ENCODE measurements at regions not wholly inside any gene's neighbourhood (a gene's known extent, or its start where the extent isn't known, plus 50 kb on each side); places are given as distances from the start of the nearest gene placed in this dataset.

DNA sequence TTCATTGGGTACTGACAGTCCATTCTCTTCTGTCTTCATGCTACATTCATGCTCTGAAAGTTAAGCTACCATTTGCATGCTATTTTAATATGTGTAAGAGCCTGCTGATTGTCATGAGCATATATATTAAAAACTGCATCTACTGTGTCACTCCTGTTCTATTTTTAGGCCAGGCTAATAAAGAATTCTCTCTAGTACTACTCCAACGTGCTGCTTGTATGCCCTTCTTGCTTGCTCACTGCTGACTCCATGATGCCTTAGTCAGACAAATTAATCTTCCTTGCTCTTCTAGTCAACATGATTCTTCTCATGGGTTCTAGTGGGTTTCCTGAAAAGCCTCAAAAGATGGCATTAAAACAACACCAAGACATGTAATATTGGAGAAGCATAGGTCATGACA lies 1600.1 kb downstream of the DPP10 start:
- H3K9me3 ChIP-seq (ENCODE audit: insufficient read depth, low read length), result no peaks in the 10 kb centered on the region
- H3K9ac ChIP-seq (ENCODE audit: low read length), result no peak overlapping the region
- TF ChIP-seq, protein P1, sequence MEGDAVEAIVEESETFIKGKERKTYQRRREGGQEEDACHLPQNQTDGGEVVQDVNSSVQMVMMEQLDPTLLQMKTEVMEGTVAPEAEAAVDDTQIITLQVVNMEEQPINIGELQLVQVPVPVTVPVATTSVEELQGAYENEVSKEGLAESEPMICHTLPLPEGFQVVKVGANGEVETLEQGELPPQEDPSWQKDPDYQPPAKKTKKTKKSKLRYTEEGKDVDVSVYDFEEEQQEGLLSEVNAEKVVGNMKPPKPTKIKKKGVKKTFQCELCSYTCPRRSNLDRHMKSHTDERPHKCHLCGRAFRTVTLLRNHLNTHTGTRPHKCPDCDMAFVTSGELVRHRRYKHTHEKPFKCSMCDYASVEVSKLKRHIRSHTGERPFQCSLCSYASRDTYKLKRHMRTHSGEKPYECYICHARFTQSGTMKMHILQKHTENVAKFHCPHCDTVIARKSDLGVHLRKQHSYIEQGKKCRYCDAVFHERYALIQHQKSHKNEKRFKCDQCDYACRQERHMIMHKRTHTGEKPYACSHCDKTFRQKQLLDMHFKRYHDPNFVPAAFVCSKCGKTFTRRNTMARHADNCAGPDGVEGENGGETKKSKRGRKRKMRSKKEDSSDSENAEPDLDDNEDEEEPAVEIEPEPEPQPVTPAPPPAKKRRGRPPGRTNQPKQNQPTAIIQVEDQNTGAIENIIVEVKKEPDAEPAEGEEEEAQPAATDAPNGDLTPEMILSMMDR (IDR thresholded peaks at IDR 0.05; ENCODE audit: insufficient read depth, low read length, poor library complexity, severe bottlenecking), result no peak
- no peak for TF ChIP-seq EZH2phosphoT487 (conservative IDR thresholded peaks at IDR 0.05; ENCODE audit: low read length)
- no peaks in the 10 kb centered on the region for H3K27me3 ChIP-seq (ENCODE audit: low read length)
- no peak overlapping the region for H3K27ac ChIP-seq (ENCODE audit: low read depth, low read length)
- no peak overlapping the region for H3K4me3 ChIP-seq (ENCODE audit: insufficient read depth, low read length, poor library complexity, severe bottlenecking)
- no peak overlapping the region for H2AFZ ChIP-seq (ENCODE audit: low read depth, low read length, severe bottlenecking)
- H3K36me3 ChIP-seq (ENCODE audit: low read length), result no peaks in the 10 kb centered on the region
- H3K79me2 ChIP-seq (ENCODE audit: insufficient read depth, low read length), result no peaks in the 10 kb centered on the region
- H3K9me2 ChIP-seq (replicated peaks; ENCODE audit: insufficient read depth, low read length), result no peaks in the 10 kb centered on the region
- no peaks in the 10 kb centered on the region for H3F3A ChIP-seq (ENCODE audit: insufficient read depth)
- no peak overlapping the region for H3K4me2 ChIP-seq (ENCODE audit: low read depth, low read length, poor library complexity, severe bottlenecking)
- H4K20me1 ChIP-seq (ENCODE audit: low read depth, low read length), result no peaks in the 10 kb centered on the region

DNA sequence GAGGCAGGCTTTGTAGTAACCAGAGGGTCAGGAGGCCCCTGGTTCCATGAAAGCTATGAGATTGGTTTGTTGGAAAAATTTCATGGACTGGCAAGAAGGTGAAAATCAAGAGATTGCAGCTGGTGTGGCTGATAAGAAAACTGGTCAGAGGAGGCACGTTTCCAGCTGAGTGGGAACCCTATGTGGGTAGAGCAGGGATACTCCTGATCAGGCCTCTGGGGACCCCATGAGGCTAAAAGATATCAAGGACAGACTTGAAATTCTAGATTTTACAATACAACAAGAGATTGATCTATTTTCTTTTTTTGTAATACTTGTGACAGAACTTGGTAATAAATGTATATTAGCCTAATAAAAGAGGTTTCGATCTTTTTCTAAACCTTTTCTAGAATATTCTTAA lies 1615.1 kb downstream of the DPP10 start:
- Histone ChIP-seq H4K20me1 (ENCODE audit: low read depth, low read length) (no peaks in the 10 kb centered on the region), H3K9me2 (replicated peaks; ENCODE audit: insufficient read depth, low read length) (no peaks in the 10 kb centered on the region), H3K4me3 (ENCODE audit: insufficient read depth, low read length, poor library complexity, severe bottlenecking) (no peak overlapping the region), H3K9me3 (ENCODE audit: insufficient read depth, low read length) (no peaks in the 10 kb centered on the region), H3K36me3 (ENCODE audit: low read length) (no peaks in the 10 kb centered on the region), H3F3A (ENCODE audit: insufficient read depth) (no peaks in the 10 kb centered on the region), H3K27me3 (ENCODE audit: low read length) (no peaks in the 10 kb centered on the region), H3K79me2 (ENCODE audit: insufficient read depth, low read length) (no peaks in the 10 kb centered on the region), H3K27ac (ENCODE audit: low read depth, low read length) (no peak overlapping the region), H3K4me2 (ENCODE audit: low read depth, low read length, poor library complexity, severe bottlenecking) (no peak overlapping the region), H3K9ac (ENCODE audit: low read length) (no peak overlapping the region), H2AFZ (ENCODE audit: low read depth, low read length, severe bottlenecking) (no peak overlapping the region)
- TF ChIP-seq, protein P1 (IDR thresholded peaks at IDR 0.05; ENCODE audit: insufficient read depth, low read length, poor library complexity, severe bottlenecking), result no peak
- TF ChIP-seq EZH2phosphoT487 (conservative IDR thresholded peaks at IDR 0.05; ENCODE audit: low read length), result no peak

DNA sequence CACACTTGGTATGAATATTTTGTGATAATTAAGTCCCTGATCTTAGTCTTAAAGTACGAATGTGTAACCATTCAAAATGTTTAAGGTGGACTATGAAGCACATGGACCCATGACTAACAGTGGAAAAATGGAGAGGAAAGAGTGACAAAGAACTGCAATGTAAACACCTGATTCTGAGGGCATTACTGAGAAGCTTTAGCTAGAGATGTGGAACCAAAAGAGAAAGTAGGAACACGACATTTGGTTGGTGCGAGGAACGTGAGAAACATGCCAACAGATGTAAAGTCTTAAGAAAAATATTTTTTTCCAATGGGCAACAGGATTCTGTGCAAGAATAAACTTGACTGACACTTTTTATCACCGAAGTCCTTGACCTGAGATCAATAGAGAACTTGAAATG lies 1618.6 kb downstream of the DPP10 start:
- no peak for TF ChIP-seq EZH2phosphoT487 (conservative IDR thresholded peaks at IDR 0.05; ENCODE audit: low read length)
- TF ChIP-seq, protein P1 (IDR thresholded peaks at IDR 0.05; ENCODE audit: insufficient read depth, low read length, poor library complexity, severe bottlenecking), result no peak
- H3K4me2 ChIP-seq (ENCODE audit: low read depth, low read length, poor library complexity, severe bottlenecking), result no peak overlapping the region

More for the DNA sequence above, 1618.6 kb downstream of the DPP10 start:
- Histone ChIP-seq H3K27me3 (ENCODE audit: low read length) (no peaks in the 10 kb centered on the region), H3K36me3 (ENCODE audit: low read length) (no peaks in the 10 kb centered on the region), H3F3A (ENCODE audit: insufficient read depth) (no peaks in the 10 kb centered on the region), H3K9ac (ENCODE audit: low read length) (no peak overlapping the region), H3K9me3 (ENCODE audit: insufficient read depth, low read length) (no peaks in the 10 kb centered on the region), H3K79me2 (ENCODE audit: insufficient read depth, low read length) (no peaks in the 10 kb centered on the region), H4K20me1 (ENCODE audit: low read depth, low read length) (no peaks in the 10 kb centered on the region), H3K4me3 (ENCODE audit: insufficient read depth, low read length, poor library complexity, severe bottlenecking) (no peak overlapping the region), H2AFZ (ENCODE audit: low read depth, low read length, severe bottlenecking) (no peak overlapping the region), H3K27ac (ENCODE audit: low read depth, low read length) (no peak overlapping the region), H3K9me2 (replicated peaks; ENCODE audit: insufficient read depth, low read length) (no peaks in the 10 kb centered on the region)
